DOHH2 (cell line): ENCODE measurements at regions not wholly inside any gene's neighbourhood (a gene's known extent, or its start where the extent isn't known, plus 50 kb on each side); places are given as distances from the start of the nearest gene placed in this dataset.
"Not testable (repeated sequence)": the region's sequence is repeated elsewhere in the genome, so short reads cannot be mapped to it uniquely, and the experiment has no call there.

ENCODE experiments used
- H3F3A ChIP-seq: fragments of 200-600 bp; sonication (generic), shearing (Covaris generic); 2 replicates; pipeline ENCODE4 v1.6.0; 2016; ENCODE audit warnings: antibody characterized with exemption, mild to moderate bottlenecking; ENCODE audit not compliant: control insufficient read depth, insufficient read depth
- H3K27ac ChIP-seq: fragments of 200-600 bp; sonication (generic); 2 replicates; pipeline ENCODE4 v1.5.1; 2014; ENCODE audit warnings: low read depth, mild to moderate bottlenecking, low read length, moderate library complexity
- H3K27me3 ChIP-seq: fragments of 200-600 bp; sonication (generic); 2 replicates; pipeline ENCODE4 v1.6.1; 2014; ENCODE audit warnings: mild to moderate bottlenecking, low read length, mixed read lengths; ENCODE audit not compliant: control insufficient read depth
- H3K36me3 ChIP-seq: fragments of 200-600 bp; sonication (generic); 2 replicates; pipeline ENCODE4 v1.6.1; 2014; ENCODE audit warnings: mild to moderate bottlenecking, low read length, moderate library complexity, mixed read lengths; ENCODE audit not compliant: control insufficient read depth
- H3K4me1 ChIP-seq: fragments of 200-600 bp; sonication (generic); 2 replicates; pipeline ENCODE4 v1.6.1; 2014; ENCODE audit warnings: mild to moderate bottlenecking, low read length, mixed read lengths; ENCODE audit not compliant: control insufficient read depth
- H3K4me2 ChIP-seq: fragments of 200-600 bp; sonication (generic); 2 replicates; pipeline ENCODE4 v1.6.0; 2014; ENCODE audit warnings: mild to moderate bottlenecking, low read length, moderate library complexity
- H3K4me3 ChIP-seq: fragments of 200-600 bp; sonication (generic); 2 replicates; pipeline ENCODE4 v1.5.1; 2014; ENCODE audit warnings: mild to moderate bottlenecking, low read length, mixed read lengths
- H3K79me2 ChIP-seq: fragments of 200-600 bp; sonication (generic); 2 replicates; pipeline ENCODE4 v1.6.1; 2014; ENCODE audit warnings: mild to moderate bottlenecking, low read length, mixed read lengths; ENCODE audit not compliant: control insufficient read depth
- H3K9me2 ChIP-seq: fragments of 200-600 bp; sonication (generic); replicated peaks from 2 replicates; pipeline ENCODE4 v1.6.1; 2014; ENCODE audit warnings: mild to moderate bottlenecking, low read length, mixed read lengths; ENCODE audit not compliant: control insufficient read depth
- H3K9me3 ChIP-seq: fragments of 200-600 bp; sonication (generic); 2 replicates; pipeline ENCODE4 v1.6.1; 2014; ENCODE audit warnings: antibody characterized with exemption, low read length, mixed read lengths; ENCODE audit not compliant: control insufficient read depth, insufficient read depth
- H4K20me1 ChIP-seq: fragments of 200-600 bp; sonication (generic); 2 replicates; pipeline ENCODE4 v1.6.0; 2014; ENCODE audit warnings: low read depth, mild to moderate bottlenecking, antibody characterized with exemption, low read length, moderate library complexity; ENCODE audit not compliant: control insufficient read depth, insufficient read depth
- EZH2phosphoT487 ChIP-seq: fragments of 200-600 bp; sonication (generic); IDR thresholded peaks from 2 replicates; pipeline ENCODE4 v1.6.1; 2017; ENCODE audit warnings: borderline replicate concordance, mild to moderate bottlenecking, antibody characterized with exemption, low read length, moderate library complexity, mixed read lengths
- TF ChIP-seq, protein P1 (sequence below): fragments of 200-600 bp; sonication (generic); IDR thresholded peaks from one replicate; pipeline ENCODE4 v1.5.1; 2014; ENCODE audit warnings: antibody characterized with exemption, mild to moderate bottlenecking, low read depth, low read length; ENCODE audit not compliant: poor library complexity, severe bottlenecking

DNA sequence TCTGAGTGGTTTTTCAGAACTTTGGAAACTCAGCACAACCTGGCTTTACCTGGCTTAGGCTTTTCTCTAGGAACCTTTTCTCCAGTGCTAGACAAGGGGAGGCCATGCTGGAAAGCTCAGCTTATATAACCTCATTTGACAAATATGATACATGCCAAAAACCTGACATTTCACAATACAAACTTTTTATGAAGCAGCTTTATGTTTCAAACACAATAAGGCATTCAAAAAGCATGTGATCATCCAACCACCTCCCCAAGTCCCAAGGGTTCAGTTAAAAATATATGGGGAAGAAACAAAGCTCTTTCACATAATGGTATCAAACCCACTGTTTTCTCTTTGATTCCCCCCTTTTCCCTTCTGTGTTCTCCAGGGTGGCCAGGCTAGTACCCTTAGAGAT, 63.7 kb downstream of the ZC3H11B start:
- Histone ChIP-seq H3K4me1 (no peaks in the 10 kb centered on the region), H3K27ac (no peak overlapping the region), H3K36me3 (no peaks in the 10 kb centered on the region), H3K9me3 (no peaks in the 10 kb centered on the region), H3K27me3 (no peaks in the 10 kb centered on the region), H3K4me2 (no peak overlapping the region), H3F3A (no peaks in the 10 kb centered on the region), H4K20me1 (no peaks in the 10 kb centered on the region), H3K9me2 (no peaks in the 10 kb centered on the region), H3K4me3 (no peak overlapping the region), H3K79me2 (no peaks in the 10 kb centered on the region)
- no peak for TF ChIP-seq EZH2phosphoT487
- TF ChIP-seq, protein P1, sequence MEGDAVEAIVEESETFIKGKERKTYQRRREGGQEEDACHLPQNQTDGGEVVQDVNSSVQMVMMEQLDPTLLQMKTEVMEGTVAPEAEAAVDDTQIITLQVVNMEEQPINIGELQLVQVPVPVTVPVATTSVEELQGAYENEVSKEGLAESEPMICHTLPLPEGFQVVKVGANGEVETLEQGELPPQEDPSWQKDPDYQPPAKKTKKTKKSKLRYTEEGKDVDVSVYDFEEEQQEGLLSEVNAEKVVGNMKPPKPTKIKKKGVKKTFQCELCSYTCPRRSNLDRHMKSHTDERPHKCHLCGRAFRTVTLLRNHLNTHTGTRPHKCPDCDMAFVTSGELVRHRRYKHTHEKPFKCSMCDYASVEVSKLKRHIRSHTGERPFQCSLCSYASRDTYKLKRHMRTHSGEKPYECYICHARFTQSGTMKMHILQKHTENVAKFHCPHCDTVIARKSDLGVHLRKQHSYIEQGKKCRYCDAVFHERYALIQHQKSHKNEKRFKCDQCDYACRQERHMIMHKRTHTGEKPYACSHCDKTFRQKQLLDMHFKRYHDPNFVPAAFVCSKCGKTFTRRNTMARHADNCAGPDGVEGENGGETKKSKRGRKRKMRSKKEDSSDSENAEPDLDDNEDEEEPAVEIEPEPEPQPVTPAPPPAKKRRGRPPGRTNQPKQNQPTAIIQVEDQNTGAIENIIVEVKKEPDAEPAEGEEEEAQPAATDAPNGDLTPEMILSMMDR: no peak

DNA sequence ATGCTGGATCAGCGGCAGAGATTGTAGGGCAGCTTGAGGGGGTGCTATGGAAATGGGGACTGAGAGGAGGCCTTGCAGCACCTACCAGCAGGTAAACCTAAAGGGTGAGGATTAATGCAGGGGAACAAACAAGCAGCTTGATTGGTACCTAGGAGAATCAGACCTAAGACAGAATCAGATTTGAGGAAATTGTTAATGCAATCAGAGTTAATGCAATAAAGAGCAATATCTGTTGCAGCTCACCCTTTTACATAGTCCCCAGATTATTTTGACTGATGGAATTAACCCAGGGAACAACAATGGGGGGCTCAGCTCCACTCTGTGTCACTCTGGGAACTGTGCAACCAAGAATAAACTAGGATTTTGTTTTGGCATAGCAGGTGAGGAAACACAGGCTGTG, 64.5 kb downstream of the ZC3H11B start:
- no peak overlapping the region for H3K4me3 ChIP-seq
- H3K36me3 ChIP-seq: no peaks in the 10 kb centered on the region
- H3K4me2 ChIP-seq: no peak overlapping the region
- H3F3A ChIP-seq: no peaks in the 10 kb centered on the region
- no peaks in the 10 kb centered on the region for H4K20me1 ChIP-seq
- no peaks in the 10 kb centered on the region for H3K79me2 ChIP-seq
- no peaks in the 10 kb centered on the region for H3K27me3 ChIP-seq
- no peaks in the 10 kb centered on the region for H3K4me1 ChIP-seq
- no peak for TF ChIP-seq EZH2phosphoT487
- TF ChIP-seq, protein P1: no peak
- H3K9me3 ChIP-seq: no peaks in the 10 kb centered on the region
- H3K27ac ChIP-seq: no peak overlapping the region
- H3K9me2 ChIP-seq: no peaks in the 10 kb centered on the region

DNA sequence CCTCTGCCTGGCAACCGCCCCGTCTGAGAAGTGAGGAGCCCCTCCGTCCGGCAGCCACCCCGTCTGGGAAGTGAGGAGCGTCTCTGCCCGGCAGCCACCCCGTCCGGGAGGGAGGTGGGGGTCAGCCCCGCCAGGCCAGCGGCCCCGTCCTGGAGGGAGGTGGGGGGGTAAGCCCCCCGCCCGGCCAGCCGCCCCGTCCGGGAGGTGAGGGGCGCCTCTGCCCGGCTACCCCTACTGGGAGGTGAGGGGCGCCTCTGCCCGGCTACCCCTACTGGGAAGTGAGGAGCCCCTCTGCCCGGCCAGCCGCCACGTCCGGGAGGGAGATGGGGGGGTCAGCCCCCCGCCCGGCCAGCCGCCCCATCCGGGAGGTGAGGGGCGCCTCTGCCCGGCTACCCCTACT, 67.1 kb downstream of the ZC3H11B start:
- H3K79me2 ChIP-seq, H3K9me2 ChIP-seq, H4K20me1 ChIP-seq, H3K9me3 ChIP-seq, H3F3A ChIP-seq, H3K27me3 ChIP-seq, H3K4me3 ChIP-seq, H3K4me2 ChIP-seq, H3K36me3 ChIP-seq, H3K4me1 ChIP-seq, H3K27ac ChIP-seq: not testable (repeated sequence)

DNA sequence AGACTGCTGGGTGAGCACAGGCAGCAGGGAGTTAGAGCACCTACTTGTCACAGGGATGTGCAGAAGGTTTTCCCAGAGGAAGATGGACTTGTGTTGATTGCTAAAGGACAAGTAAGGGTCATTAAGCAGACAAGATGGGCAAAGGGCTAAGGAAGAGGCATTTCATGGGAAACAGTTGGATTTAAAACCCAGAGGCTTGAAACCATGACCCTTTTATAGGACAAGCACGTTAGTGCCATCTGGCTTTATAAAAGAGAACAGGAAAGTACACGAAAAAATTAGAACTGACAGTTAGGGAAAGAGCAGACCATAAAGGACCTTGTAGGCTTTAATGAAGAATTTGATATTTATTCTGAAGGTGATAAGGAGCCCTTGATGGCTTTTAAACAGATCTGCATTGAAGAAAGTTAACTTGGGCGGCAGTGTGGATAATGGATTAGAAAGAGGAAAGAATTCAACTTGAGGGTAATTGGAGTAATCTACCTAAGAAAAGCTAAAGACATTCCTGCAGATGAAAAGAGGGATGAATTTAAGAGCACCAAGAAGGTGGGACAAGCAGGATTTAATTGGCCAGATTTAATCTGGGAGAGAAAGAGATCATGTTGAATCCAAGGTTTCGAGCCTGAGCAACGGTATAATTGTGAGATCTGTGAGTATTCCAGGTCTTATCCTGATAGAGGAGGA, 68.6 kb downstream of the ZC3H11B start:
- TF ChIP-seq, protein P1: no peak
- TF ChIP-seq EZH2phosphoT487: no peak
- no peaks in the 10 kb centered on the region for H3K4me1 ChIP-seq
- no peaks in the 10 kb centered on the region for H3F3A ChIP-seq
- no peaks in the 10 kb centered on the region for H3K79me2 ChIP-seq
- no peak overlapping the region for H3K4me3 ChIP-seq
- no peaks in the 10 kb centered on the region for H3K27me3 ChIP-seq
- H3K9me2 ChIP-seq: no peaks in the 10 kb centered on the region
- H3K27ac ChIP-seq: no peak overlapping the region
- H4K20me1 ChIP-seq: no peaks in the 10 kb centered on the region
- H3K9me3 ChIP-seq: no peaks in the 10 kb centered on the region
- no peaks in the 10 kb centered on the region for H3K36me3 ChIP-seq
- H3K4me2 ChIP-seq: no peak overlapping the region
